PFSK-1 (cell line): ENCODE measurements at regions not wholly inside any gene's neighbourhood (a gene's known extent, or its start where the extent isn't known, plus 50 kb on each side); places are given as distances from the start of the nearest gene placed in this dataset.

ENCODE experiments used
- POLR2AphosphoS5 ChIP-seq: IDR thresholded peaks from 2 replicates; pipeline ENCODE4 v1.6.1; 2012; ENCODE audit warnings: low read depth, mild to moderate bottlenecking, control low read depth, low read length, moderate library complexity
- SIN3A ChIP-seq: IDR thresholded peaks from 2 replicates; pipeline ENCODE4 v1.6.1; 2012; ENCODE audit warnings: mild to moderate bottlenecking, low read length, moderate library complexity, borderline replicate concordance; ENCODE audit not compliant: insufficient read depth
- TAF1 ChIP-seq: IDR thresholded peaks from 2 replicates; pipeline ENCODE4 v1.6.1; 2012; ENCODE audit warnings: low read length, control low read depth, borderline replicate concordance; ENCODE audit not compliant: insufficient read depth

DNA sequence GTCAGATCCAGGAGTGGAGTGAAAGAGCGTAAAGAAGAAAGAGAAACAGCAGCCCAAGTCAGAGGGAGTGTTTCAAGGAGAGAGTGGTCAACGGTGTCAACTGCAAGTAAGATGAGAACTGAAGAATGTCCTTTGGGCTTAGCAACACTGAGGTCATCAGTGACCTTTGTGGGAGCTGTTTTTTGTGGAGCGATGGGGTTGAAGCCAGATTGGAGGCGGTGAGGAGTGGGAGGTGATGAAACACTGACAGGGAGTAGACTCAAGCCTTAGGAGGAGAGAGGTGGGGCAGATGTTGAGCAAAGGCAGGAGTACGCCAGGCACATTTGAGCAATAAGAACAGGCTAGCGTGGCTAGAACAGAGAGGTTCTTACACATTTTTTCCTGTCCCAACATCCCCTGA is 103.7 kb upstream of the GNAO1 start:
- TF ChIP-seq TAF1 (no peak), SIN3A (no peak), POLR2AphosphoS5 (no peak)
